ENCODE measurements at regions not wholly inside any gene's neighbourhood (a gene's known extent, or its start where the extent isn't known, plus 50 kb on each side); places are given as distances from the start of the nearest gene placed in this dataset.

DNA sequence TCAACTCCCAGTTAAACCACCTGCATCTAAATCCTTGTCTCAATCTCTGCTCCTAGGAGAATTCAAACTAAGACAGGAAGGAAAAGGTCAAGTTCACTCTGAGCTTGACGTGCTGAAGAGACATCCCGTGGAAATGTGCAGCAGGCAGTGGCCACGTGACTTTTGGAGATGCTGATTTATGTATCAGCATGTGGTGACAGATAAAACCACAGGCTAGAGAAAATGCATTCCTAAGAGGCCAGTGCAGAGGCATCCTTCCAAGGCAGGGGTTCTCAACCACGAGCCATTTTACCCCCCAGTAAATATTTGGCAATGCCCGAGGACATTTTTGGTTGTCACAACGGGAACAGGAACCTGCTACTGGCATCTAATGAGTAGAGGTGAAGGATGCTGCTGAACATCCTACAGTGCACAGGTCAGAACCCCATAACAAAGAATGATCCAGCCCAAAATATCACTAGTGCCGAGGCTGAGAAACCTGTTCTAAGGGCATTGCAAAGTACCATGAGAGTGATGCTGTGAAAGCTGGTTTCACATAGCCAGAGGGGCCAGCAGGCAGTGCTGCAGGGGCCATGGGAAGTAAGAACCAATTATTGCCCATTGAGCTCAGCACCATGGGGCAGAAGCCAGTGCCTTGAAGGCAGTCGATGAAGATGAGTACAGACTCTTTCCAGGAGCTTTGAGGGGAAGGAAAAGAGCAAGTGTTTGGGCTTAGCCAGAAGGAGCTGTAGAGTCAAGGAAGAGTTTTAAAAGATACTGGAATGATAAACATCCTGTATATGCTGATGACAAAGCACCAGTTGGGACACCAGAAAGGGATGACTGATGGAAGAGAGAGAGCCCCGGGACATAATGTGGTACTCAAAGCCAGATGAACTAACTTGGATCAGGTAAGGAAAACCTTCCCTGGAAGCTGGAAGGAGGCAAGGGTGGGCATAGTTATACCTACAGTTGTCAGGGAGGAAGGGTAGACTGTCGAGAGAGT lies 174.6 kb downstream of the HAUS1 start:
- TF ChIP-seq, protein P1, sequence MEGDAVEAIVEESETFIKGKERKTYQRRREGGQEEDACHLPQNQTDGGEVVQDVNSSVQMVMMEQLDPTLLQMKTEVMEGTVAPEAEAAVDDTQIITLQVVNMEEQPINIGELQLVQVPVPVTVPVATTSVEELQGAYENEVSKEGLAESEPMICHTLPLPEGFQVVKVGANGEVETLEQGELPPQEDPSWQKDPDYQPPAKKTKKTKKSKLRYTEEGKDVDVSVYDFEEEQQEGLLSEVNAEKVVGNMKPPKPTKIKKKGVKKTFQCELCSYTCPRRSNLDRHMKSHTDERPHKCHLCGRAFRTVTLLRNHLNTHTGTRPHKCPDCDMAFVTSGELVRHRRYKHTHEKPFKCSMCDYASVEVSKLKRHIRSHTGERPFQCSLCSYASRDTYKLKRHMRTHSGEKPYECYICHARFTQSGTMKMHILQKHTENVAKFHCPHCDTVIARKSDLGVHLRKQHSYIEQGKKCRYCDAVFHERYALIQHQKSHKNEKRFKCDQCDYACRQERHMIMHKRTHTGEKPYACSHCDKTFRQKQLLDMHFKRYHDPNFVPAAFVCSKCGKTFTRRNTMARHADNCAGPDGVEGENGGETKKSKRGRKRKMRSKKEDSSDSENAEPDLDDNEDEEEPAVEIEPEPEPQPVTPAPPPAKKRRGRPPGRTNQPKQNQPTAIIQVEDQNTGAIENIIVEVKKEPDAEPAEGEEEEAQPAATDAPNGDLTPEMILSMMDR (IDR thresholded peaks at IDR 0.05; ENCODE audit: insufficient read depth, low read depth, low read length) = no peak
- TF ChIP-seq EZH2 (IDR thresholded peaks at IDR 0.05; ENCODE audit: insufficient read depth, low read length) = no peak

All from astrocyte (in vitro differentiated cells and primary cell).